HG03558 (cell line): ENCODE measurements at regions not wholly inside any gene's neighbourhood (a gene's known extent, or its start where the extent isn't known, plus 50 kb on each side); places are given as distances from the start of the nearest gene placed in this dataset.

Experiments used
- ATAC-seq: cut with Tn5 transposase; IDR thresholded peaks from one replicate; pipeline ENCODE4 v1.9.1; 2021; ENCODE audit warnings: moderate number of reproducible peaks; ENCODE audit not compliant: unreplicated experiment; ENCODE audit errors: extremely low read depth

DNA sequence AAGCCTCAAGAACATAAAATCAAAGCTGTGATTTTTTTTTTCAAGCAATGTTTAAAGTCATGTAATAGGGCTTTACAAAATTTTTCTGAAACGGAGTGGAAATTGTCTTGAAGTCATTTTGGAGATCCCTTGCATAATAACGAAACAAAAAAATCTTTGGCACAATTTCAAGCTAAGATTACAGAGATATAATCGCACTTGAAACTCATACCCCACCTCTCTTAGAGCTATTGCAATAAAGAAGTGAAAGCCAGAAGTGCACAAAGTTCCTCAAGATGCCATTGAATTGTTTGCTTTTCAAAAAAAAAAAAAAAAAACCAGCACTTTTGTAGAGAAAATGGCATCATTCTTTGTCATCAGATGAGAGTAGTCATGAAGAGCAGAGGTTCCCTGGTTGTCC is 152.3 kb downstream of the PAX3 start:
- no peak for ATAC-seq

DNA sequence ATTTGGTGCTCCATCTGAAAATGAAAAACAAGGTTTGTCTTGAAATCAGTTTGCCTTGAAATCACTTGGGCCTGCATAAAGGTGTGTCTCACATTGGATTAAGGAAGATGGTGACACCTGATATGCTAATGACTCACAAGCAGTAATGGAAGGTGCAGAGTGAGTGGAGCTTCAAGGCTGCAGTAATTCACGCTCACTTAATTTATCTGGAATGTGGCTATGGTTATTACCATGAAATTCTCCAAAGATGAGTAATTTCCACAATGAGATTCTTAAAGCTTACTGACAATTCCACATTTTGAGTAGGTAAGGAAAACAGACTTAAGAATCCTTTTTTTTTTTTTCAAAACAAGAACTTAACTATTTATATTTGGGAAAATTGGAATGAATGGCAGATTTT is 156.8 kb downstream of the PAX3 start:
- ATAC-seq, result no peak

DNA sequence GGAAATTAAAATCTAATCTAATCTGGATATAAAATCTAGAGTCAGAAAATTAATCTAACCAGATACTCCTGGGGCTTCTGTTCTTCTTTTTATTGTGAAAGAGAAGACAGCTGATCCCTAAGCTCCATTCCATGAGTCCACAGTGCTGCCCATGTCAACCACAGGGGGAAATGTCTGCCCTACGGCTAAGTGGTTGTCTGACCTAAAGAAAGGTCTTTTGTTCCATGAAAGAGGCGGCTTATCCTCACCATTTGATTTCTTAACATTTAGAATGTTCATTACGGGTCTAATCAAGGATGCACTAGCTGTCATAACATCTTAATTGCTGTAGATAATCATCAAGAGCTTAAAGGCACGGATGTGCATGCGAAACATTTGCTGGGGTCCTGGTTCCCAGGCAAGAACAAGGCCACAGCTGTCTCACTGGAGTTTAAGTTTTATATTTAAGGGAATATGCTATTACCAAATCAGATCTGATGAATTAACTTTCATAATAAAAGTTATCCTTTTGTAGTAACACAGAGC is 162.6 kb downstream of the PAX3 start:
- no peak for ATAC-seq

DNA sequence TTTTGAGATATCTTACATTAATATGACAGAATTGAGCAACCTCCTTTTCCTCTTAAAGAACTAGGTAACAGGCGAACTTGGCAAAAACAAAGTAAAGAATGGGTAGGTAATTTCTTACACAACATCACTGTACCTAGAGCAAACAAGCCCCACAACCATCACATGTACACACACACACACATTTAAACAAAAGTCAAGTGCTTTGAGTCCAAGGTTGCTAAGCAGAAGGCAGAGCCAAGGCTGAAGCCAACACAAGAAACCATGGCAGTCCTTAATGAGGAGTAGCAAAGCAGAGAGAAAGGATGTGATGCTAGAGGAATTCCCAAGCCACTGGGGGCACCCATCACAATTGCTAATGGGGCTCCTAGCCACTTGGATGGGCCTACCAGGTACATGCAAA is 164.1 kb downstream of the PAX3 start:
- no peak for ATAC-seq

DNA sequence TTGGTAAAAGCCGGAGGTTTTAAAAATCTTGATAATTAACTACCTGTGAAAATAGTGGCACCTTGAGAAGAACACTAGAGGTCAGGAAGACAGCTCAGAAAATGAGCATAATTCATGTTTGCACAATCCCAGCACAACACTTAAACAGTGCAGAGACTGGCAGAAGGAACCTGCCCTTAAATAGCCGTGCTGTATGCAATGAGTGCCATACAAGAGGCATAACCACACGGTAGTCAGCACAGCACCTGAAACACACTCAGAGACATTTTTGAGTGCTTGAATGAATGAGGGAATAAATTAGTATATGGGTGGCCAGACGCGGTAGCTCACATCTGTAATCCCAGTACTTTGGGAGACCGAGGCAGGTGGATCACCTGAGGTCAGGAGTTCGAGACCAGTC is 164.9 kb downstream of the PAX3 start:
- no peak for ATAC-seq

DNA sequence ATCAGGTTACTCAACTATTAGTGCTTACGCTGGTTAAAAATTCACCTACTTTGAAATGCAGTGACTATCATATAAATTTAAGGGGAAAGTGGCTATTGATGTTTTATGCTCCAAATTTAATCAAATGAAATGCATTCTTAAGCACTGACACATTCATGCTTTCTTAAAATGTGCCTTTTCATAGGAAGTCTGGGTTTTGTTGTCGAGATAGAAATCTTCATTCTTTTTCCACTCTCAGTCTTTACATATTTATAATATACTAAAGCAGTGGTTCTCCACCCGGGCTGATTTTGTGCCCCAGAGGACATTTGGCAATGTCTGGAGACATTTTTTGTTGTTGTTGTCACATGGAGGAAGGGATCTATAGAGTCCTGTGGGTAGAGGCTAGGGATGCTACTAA is 167.9 kb downstream of the PAX3 start:
- ATAC-seq, result no peak

DNA sequence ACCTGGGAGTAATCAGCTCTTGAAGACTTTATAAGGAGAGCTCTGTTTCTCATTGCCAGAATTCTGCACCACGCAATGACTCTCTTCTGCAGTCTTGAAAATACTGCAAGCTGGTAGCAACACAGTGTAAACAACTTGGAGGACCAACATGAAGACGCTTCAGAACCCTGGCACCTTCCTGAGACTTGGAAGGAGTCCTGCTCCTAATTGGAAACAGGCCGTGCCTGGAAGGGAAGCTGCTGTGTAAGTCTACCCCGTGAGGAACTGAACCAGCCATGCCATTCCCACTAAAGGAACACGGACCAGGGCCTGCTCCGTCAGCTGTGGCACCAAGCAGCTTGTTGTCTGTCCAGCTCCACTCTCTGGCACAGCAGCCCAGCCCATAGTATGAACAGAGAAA is 171.1 kb downstream of the PAX3 start:
- ATAC-seq, result no peak

DNA sequence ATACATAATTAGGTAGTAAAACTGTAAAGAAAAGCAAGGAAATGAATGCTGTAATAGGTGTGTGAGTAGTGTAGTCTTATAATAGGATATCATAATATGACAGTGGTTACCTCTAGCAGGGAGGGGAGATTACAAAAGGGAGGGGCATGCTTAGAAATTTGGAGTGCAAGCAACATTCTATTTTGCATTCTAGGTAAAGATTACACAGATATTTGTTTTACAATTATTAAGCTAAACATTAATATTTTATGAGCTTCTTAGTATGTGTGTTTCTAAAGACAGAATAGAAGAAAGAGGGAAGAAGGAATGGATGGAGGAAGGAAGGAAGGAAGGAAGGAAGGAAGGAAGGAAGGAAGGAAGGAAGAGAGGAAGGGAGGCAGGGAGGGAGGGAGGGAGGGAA is 177.9 kb downstream of the PAX3 start:
- no peak for ATAC-seq

DNA sequence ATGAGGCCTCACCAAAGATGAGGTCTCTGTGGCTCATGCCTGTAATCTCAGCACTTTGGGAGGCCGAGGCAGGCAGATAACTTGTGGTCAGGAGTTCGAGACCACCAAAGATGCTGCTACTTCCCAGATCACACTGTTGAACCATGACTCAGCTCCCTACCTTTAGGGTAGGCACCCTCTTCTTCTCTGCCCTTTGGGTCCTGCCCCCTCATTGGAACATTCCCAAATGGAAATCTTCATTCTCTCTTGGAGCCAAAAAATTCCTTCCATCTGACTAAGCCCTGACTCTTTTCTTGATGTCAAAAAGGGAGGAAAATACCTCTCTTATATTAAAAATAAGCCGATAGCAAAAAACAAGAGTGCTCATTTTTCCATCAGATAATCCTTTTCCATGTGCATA is 183.5 kb downstream of the PAX3 start:
- ATAC-seq, result no peak

DNA sequence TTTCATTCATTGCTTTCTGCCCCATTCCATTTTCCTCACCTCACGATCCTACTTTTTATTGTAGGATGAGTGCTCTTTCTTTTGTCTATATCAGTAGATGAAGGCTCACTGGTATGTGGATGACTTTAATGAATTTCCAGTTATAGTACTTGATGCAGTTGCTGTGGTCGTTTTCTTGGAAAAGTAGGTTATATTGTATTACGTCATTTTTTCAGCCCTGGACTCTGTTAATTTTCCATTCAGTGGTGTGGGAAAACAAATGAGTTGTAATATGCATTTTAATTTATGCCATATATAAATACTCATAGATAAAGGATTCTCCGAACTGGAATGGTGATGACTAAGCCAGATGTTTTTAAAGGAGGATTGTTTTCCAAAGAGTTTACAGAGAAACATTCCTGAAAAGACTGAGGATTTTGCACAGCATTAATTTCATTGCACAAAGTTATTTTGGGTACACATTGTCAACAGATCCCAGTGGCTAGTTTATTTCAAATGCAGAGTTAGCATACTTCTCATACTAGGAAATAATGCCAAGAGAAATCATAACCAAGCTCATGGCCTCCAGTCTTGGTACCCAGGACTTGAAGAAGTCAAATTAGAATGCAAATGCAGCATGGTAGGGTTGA is 189.7 kb downstream of the PAX3 start:
- ATAC-seq, result no peak

DNA sequence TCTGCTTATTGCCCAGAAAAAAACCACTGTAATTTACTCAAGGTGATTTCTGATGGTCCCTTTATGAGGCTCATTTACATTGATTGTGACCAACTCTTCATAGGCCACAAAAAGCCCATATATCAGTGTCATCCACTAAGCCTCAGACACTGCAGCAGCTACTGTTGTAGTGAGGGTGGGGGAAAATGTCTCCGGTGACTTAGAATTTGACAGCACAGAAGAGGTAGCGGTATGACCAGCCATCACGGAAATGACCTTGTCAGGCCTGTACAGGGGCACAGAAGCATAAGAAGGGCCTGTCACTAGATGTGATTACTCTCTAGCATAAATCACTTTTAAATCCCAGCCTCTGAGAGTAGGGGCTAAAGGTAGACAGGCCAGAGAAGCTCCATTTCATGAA is 190.3 kb downstream of the PAX3 start:
- ATAC-seq, result no peak

DNA sequence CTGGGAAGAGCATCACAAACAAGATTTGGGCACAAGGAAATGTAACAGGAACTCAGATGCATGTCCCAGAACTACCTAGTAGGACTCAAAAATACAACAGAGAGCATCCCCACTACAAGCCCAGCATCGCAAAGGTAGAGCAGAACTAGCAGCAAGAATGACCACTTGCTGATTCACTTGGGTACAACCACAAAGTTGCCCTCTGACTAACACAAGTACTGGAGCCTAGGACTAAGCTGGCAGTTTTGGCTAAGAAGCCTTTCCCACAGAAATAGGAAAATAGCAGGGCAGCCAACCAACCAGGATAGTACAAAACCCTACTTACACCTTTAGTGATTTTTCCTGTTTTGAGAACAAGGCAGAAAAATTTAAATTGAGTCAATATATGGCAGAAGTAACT is 193.8 kb downstream of the PAX3 start:
- no peak for ATAC-seq

DNA sequence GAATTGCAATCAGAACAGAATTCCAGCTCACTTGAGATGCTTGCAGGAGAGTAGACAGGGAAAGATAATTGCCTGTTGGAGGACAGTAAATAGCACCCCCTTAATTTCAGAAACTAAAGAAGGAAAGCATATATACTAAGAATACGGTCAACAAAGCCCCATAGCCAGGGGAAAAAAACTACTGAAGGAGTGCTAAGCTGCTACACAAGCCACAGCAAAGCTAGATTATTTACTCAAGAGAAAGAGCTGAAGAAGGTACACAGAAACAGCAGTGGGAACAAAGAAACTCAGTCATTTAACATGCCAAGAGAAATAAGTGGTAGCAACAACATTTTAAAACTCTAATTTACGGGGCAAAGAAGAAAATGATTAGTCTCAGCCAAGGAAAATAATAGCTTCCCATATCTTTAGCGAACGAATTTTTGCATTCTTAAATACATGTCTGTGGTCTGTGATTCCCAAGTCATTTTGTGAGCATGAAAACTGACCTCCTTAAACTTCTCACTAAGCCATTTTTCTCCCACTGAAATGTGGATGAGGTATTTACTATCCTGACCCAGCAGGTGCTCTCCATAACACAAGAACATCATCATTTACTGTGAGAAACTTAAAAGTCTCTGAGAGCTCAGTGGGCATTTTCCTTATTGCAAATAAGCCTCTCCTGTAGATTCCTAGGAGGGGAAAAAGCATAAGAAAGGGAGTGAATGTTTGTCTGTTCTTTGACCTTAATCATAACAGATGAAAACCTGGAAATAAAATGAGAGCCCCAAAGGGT is 196.0 kb downstream of the PAX3 start:
- no peak for ATAC-seq

DNA sequence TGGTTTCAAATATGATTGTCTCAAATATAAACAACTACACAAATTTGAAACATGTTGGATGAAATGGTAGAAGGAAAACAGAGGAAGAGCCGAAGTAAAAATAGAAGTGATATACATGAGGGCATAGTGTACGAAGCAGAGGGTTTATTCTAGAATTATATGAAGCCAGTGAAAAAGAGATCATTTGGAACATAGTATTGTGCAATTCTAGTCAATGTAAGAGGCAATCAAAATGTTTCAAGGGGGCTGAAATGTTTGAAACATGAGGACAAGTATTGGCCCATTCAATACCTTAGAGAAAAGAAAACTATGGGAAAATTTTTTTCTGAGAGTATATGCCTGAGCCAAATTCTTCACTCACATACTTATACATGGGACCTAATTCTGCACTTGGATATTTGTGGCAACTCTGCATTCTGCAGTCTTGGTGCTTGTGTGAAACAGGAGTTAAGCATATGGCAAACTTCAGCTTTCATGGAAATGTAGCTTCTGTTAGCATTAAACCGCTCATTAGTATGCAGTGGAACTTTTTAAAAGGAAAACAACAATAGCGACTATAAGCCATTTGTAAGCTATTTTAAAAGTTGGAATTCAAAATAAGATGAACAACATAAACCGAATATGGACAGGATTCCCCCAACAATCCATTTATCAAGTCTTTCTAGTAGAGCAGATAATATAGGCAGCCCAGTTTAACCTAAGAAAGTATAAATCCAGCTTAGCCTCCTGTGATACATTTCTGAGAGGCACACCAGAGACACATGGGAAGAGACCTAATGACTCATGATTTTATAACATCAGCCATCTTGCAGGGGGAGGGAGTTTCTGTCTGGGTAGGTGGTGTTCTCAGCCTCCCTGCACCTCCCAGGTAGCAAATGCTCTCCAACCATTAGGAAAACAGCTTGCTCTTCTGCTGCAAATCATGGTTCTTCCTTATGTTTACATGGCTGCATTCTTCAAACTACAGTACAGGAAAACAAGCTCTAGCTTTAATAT is 197.8 kb downstream of the PAX3 start:
- no peak for ATAC-seq

DNA sequence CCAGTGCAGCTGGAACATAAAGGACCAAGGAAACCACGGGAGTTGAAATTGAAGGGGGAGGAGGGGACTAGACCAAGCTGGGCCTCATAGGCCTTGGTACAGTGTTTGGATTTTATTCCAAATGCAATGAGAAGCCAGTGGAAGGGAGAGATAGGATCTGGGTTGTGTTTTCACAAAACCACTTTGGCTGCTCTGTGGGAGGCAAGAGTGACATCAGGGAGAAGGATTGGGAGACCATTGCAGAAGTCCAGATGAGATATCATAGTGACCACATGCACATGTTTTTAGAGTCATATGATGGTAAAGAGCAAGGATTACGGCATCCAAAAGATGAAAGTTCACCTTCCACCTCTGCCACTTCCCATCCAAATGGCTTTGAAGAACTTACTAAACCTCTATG is 210.2 kb downstream of the PAX3 start:
- ATAC-seq, result no peak

DNA sequence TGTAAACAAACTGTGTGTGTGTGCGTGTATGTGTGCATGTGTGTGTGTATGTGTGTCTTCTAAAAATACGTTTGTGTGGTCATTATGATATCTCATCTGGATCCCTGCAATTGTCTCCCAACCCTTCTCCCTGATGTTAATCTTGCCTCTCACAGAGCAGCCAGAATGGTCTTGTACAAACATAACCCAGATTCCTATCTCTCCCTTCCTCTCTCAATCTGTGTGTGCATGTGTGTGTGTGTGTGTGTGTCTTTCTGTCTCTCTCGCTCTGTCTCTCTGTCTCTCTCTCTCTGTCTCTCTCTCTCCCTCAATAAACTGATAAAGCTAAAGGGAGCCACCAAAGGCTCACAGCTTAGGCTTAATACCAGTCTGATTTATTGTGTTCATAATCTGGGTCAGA is 210.8 kb downstream of the PAX3 start:
- no peak for ATAC-seq

DNA sequence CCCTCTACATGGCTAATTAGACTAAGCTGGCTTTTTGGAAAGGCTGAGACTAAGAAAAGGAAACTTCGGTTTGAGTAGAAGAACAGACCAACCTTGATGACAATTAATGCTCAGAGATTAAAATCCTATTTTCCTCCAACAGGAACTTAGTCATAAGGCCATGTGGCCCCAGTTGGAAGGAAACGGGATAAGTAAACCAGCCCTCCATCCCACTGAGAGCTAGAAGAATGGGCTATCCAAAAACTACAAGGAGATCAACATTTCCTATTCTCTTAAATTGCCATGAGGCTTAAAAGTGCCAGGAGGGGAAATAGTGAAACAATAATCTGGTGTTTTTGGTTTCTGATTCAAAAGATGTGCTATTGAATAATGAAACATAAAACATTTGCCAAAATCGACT is 216.6 kb downstream of the PAX3 start:
- no peak for ATAC-seq

DNA sequence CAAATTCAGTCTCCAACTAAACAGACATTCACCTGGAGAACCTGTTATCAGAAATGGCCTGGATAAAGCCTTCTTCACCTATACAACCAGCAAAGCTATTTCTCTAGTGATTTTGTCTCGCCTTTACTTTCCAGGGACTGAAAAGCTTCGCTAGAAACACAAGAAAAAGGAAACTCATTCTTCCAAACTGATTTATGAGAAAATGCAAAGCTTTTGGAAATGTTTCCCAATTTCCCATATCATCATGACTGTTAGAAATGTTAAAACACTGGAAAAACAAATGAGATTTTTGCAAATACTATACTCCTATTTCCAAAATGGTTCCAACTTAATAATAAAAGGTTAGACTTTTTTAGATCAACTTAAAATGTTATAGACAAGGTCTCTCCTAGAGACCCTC is 218.7 kb downstream of the PAX3 start:
- no peak for ATAC-seq

DNA sequence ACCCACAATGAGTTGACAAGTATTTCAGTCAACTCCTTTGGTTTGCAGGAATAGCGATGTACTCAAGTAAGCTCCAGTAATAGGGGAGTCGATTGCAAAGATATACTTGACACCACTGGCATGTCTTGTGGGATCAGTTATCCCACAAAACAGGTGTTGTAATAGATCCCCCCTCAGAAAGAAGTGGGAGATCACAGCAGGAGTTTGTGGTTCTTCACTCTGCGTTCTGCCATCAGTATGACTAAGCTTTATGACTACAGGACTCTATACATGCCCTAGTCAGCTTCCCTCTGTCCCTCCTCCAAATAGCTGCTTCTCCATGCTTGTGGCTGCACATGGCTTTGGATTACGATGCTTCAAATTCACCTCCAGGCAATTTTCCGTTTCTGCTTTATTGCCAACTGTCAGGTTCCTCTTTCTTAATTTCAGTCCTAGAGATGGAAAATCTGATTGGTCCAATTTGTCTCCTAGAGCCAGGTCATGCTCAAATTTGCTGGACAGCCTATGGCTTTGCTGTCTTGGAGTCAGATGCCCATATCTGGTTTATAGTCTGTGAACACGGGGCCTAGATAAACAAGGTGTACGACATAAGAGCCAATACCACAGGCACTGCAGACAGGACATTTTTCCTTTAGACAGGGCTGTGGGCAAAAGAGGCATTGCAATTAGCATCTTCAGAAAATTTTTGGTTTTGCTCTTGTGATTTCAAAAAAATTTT is 221.7 kb downstream of the PAX3 start:
- no peak for ATAC-seq

DNA sequence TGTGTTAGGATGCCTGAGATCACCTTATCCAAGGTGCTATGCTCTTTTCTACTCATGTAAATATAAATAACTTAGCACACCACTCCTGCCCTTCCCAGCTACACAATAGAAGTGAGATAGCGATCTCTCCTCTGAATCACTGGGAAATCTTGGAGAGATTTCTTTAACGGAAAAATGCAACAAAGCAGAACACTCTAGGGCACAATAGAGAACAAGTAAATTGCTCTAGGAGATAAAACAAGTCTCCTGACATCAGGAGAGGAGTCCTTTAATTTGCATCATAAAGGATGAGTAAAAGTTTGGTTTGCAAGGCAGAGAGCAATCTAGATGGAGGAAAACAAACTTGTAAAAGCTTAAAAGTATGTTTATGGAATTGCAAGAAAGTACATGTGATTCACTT is 224.1 kb downstream of the PAX3 start:
- ATAC-seq, result no peak
